GM18499 (cell line): ENCODE measurements at regions not wholly inside any gene's neighbourhood (a gene's known extent, or its start where the extent isn't known, plus 50 kb on each side); places are given as distances from the start of the nearest gene placed in this dataset.

Experiments
- ATAC-seq: cut with Tn5 transposase; IDR thresholded peaks from one replicate; pipeline ENCODE4 v1.9.1; 2021; ENCODE audit warnings: moderate number of reproducible peaks; ENCODE audit not compliant: insufficient read depth, unreplicated experiment

- ATAC-seq: no peak
These were observed 63.4 kb upstream of the BTN3A2 start for GRCh38 chr6:26301638-26302037.

DNA sequence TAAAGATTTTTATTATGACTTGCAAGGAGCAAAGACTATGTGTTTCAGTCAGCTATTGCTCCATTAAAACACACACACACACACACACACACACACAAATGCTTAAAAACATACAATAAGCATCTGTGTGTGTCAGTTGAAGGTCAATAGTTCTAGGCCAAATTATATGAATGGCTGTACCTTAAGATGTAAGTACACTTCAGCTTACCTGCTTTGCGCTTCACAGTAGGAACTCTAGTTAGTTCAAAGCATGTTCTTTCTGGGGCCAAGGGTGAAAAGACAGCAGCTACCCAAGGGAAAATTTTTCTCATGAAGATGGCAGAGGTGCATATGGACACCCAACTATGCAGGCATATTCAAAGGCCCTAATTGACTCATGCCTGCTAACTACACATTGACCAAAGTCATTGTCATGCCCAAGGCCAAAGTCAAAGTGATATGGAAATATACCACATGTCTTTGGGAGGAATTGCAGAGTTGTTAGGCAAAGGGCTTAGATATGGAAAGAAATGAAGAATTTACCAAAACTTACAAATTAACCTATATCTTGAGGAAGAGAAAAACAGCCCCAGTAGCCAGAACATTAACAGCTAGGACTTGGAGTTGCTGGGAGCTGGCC, 61.9 kb upstream of the BTN3A2 start:
- ATAC-seq: no peak

DNA sequence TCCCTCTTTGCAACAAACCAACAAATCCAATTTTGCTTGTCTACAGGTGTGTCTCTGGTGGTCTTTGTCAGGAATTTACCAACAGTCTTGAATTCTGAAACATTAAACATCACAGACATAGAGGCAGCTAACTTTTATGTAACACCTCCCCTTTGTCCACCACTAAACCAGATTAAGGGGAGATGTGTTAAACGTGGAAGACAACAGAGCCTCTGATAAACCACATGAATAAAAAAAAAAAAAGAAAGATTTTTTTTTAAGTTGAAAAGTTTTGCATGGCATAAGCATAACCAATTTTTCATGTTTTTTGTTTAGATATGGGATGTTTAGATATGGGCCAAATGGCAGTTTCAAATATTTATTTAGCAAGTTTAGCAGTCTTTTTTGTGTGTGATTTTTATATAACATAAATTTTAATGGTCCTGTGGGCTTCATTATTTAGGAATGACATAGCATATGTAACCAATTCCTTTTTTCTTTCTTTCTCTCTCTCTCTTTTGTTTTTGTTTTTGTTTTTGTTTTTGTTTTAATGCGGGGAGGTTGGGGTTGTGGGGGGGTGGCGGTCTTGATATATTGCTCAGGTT, 60.7 kb upstream of the BTN3A2 start:
- no peak for ATAC-seq

GRCh38 chr6:26304797-26305640, 60.0 kb upstream of the BTN3A2 start:
- no peak for ATAC-seq

DNA sequence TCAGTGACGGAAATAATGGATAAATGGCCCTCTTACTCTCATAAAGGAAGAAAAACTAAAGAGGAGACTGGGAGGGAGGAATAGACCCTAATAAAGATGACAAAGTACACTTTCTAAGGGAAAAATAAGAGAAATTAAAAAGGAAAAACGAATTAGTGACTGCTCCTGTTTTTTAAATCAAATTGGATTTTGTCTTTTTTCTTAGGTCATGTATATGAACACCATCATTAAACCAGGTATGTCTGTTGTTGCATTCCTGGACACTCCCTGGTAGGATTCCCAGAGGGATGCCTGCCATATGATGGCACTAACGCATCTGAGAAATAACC, 59.4 kb upstream of the BTN3A2 start:
- ATAC-seq: no peak

DNA sequence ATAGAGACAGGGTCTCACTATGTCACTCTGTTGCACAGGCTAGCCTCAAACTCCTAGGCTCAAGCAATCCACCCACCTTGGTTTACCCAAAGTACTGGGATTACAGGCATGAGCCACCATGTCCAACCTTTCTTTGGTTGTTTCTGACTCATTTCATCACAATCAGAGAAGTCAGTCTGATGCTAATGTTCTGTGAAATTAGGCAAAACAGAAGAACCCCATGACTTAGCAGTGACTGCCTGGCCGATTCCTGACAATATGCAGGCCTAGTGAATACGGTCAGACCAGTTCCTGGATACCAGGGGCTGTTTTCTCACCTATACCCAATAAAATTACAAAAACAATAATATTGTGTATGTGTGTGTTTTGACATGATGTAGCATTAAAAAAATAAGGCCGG, 58.8 kb upstream of the BTN3A2 start:
- no peak for ATAC-seq

DNA sequence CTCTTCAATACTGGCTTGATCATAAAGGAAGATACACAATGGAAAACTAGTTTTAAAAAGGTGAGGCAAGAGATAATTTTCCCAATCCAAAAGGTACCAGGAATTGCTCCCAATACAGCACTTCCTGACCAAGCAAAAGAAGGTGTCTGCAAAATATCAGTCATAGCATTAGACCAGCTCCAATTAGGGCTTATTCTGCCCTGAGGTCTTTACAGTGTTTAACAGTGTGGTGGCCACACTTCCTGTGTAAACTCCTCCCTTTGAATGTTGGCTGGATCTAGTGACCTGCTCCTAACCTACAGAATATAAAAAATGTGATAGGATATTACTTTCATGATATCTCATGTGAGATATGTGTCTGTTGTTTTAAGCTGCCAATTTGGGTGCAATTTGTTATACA, 57.1 kb upstream of the BTN3A2 start:
- no peak for ATAC-seq

DNA sequence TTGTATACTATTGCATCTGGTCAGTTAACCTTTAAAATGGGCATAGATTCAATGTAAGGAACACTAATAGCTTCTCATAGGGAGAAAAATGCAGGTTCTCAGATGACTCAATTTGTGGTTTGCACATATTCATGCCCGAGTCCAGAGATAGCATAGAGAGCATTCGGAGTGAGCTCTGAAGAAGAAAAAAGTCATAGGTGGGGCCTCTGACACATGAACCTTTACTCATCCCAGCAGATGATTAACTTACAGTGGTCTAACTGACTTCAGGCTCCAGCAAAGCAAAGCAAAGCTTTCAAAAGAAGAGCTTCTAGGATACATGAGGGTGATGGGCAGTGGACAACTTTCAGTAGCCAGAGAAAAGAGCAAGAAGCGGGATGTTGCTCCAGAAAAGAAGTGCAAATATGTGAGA, 55.3 kb upstream of the BTN3A2 start:
- ATAC-seq: peak; percentile 29

GRCh38 chr6:26311012-26311384, 54.0 kb upstream of the BTN3A2 start:
- ATAC-seq: no peak

GRCh38 chr6:26311385-26312095, 53.5 kb upstream of the BTN3A2 start:
- no peak for ATAC-seq

DNA sequence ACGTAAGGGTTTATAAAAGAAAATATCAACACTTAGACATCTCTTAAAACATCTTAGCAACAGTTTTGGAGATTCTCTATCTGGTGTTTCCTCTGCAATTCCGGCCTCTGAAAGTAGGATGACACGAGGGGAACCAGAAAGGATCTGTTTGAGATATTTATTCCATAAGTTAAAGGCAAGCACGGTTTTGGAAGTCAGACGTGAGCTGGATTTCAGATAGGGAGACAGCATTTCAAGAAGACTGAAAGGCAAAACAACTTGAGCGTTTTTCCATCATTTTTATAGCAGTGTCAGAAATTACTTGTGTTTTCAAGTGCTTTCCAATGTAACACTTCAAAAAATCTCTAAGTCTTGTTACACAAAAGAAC, 52.9 kb upstream of the BTN3A2 start:
- ATAC-seq: no peak

DNA sequence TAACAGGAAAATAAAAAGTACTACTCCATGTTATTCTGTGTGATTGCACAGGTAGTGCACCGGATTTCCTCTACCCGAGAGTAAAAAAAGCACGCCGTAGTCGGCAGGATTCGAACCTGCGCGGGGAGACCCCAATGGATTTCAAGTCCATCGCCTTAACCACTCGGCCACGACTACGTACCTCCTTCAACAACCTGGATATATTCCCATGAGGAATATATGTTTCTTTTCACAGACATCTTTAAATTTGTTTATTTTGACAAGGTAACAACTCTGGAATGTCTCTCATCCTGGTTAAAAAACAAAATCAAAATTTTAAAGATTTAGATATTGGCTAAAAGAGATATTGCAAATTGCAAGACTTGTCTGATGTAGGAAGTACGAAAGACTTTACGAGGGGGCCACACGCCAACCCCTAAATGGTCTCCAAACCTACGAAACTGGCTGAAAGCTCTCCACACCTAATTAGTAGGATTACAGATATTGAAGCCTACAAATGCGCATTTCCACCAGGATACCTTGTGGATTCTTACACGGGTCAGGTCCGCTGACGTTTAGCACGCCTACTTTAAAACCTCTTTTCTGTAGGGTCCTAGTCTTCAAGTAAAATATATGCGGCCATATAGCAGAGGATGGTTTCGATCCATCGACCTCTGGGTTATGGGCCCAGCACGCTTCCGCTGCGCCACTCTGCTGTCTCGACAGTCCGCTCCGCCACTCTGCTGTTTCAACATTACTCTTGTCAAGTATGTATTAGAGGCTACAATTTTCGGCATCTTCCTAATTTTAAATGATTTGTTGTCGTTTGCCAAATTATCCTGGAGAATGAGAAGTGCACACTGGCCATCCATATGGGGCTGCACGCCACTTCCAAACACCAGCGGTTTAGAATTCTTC, 52.2 kb upstream of the BTN3A2 start:
- no peak for ATAC-seq
